Retinal pigment epithelial cell (primary cell): ENCODE measurements at regions not wholly inside any gene's neighbourhood (a gene's known extent, or its start where the extent isn't known, plus 50 kb on each side); places are given as distances from the start of the nearest gene placed in this dataset.

Source experiments
- DNase-seq: peaks from one replicate; pipeline ENCODE4 v3.0.0-alpha.2; 2010; ENCODE audit warnings: low read depth
- H3K4me3 ChIP-seq: 2 replicates; pipeline ENCODE4 v1.5.1; 2011; ENCODE audit warnings: mild to moderate bottlenecking, low read length, control low read depth, moderate library complexity
- CTCF ChIP-seq: conservative IDR thresholded peaks from 2 replicates; pipeline ENCODE4 v1.5.1; 2011; ENCODE audit warnings: low read depth, low read length, control low read depth, inconsistent platforms

- H3K4me3 ChIP-seq, result no peak overlapping the region
- no peak for TF ChIP-seq CTCF
- no peak for DNase-seq
Observed at GRCh38 chr19:28471731-28472510, 741.0 kb downstream of the UQCRFS1 start.

GRCh38 chr19:28469544-28469943 is 743.4 kb downstream of the UQCRFS1 start:
- no peak for DNase-seq
- no peak overlapping the region for H3K4me3 ChIP-seq
- no peak for TF ChIP-seq CTCF

GRCh38 chr19:28468701-28469459 is 744.1 kb downstream of the UQCRFS1 start:
- no peak for DNase-seq
- TF ChIP-seq CTCF, result no peak
- no peak overlapping the region for H3K4me3 ChIP-seq

GRCh38 chr19:28466107-28467045 is 746.6 kb downstream of the UQCRFS1 start:
- no peak overlapping the region for H3K4me3 ChIP-seq
- no peak for DNase-seq
- TF ChIP-seq CTCF, result peak; percentile 81

GRCh38 chr19:28465371-28466086 is 747.4 kb downstream of the UQCRFS1 start:
- no peak for DNase-seq
- TF ChIP-seq CTCF, result no peak
- H3K4me3 ChIP-seq, result no peak overlapping the region

- no peak for TF ChIP-seq CTCF
- no peak overlapping the region for H3K4me3 ChIP-seq
- no peak for DNase-seq
Observed at GRCh38 chr19:28463493-28464053, 749.4 kb downstream of the UQCRFS1 start.
